RWPE1 (cell line): ENCODE measurements at regions not wholly inside any gene's neighbourhood (a gene's known extent, or its start where the extent isn't known, plus 50 kb on each side); places are given as distances from the start of the nearest gene placed in this dataset.

ENCODE experiments used
- CTCF ChIA-PET: fragments of 350-600 bp; sonication (Branson Sonifier 250); formaldehyde crosslinking; extraction: SDS; loops from one replicate; lab custom pipeline; 2021; lab: Yijun Ruan, JAX
- POLR2A ChIA-PET: fragments of 400-600 bp; formaldehyde crosslinking; extraction: SDS; loops from one replicate; lab custom pipeline; 2020; ENCODE audit warnings: antibody characterized with exemption; ENCODE audit not compliant: low non-redundant PET; lab: Yijun Ruan, JAX
- DNase-seq: peaks from one replicate; pipeline ENCODE4 v3.0.0; 2012; ENCODE audit warnings: low spot score
- H3K27ac ChIP-seq: fragments of 450-650 bp; 2 replicates; pipeline ENCODE4 v1.5.1; 2017
- CTCF ChIP-seq: fragments of 450-650 bp; conservative IDR thresholded peaks from 2 replicates; pipeline ENCODE4 v1.5.1; 2017; ENCODE audit warnings: low read depth, mild to moderate bottlenecking

GRCh38 chr1:18037651-18038050 lies 69.9 kb upstream of the IGSF21 start:
- H3K27ac ChIP-seq = no peak overlapping the region
- ChIA-PET POLR2A (no interaction called here), CTCF (no interaction called here)
- DNase-seq = no peak
- no peak for TF ChIP-seq CTCF

GRCh38 chr1:18038051-18038450 lies 69.5 kb upstream of the IGSF21 start:
- POLR2A ChIA-PET = no interaction called here
- DNase-seq = no peak
- no peak for TF ChIP-seq CTCF
- H3K27ac ChIP-seq = no peak overlapping the region
- CTCF ChIA-PET = no interaction called here

GRCh38 chr1:18039102-18039501 lies 68.5 kb upstream of the IGSF21 start:
- ChIA-PET CTCF (no interaction called here), POLR2A (no interaction called here)
- H3K27ac ChIP-seq = no peak overlapping the region
- TF ChIP-seq CTCF = no peak
- no peak for DNase-seq

GRCh38 chr1:18041102-18041501 lies 66.5 kb upstream of the IGSF21 start:
- ChIA-PET CTCF (interaction anchor here (0.6 to 0.7 kb wide), 2 partner anchors 118 to 389 kb away, joined by 3 read pairs; no protein-coding TSS in a partner anchor), POLR2A (no interaction called here)
- no peak for TF ChIP-seq CTCF
- no peak for DNase-seq
- no peak overlapping the region for H3K27ac ChIP-seq

GRCh38 chr1:18041685-18042355 lies 65.8 kb upstream of the IGSF21 start:
- DNase-seq = no peak
- TF ChIP-seq CTCF = no peak
- ChIA-PET CTCF (interaction anchor here (0.6 to 0.7 kb wide), 2 partner anchors 119 to 390 kb away, joined by 3 read pairs; no protein-coding TSS in a partner anchor), POLR2A (no interaction called here)
- H3K27ac ChIP-seq = no peak overlapping the region

GRCh38 chr1:18043871-18044270 lies 63.7 kb upstream of the IGSF21 start:
- ChIA-PET POLR2A (no interaction called here), CTCF (no interaction called here)
- H3K27ac ChIP-seq = no peak overlapping the region
- no peak for TF ChIP-seq CTCF
- no peak for DNase-seq
